K562 (cell line): ENCODE measurements at regions not wholly inside any gene's neighbourhood (a gene's known extent, or its start where the extent isn't known, plus 50 kb on each side); places are given as distances from the start of the nearest gene placed in this dataset.

Experiments used
- ATAC-seq: fragments of 200-7000 bp; cut with Tn5 transposase; 3 replicates; pipeline ENCODE4 v1.9.1; 2020; ENCODE audit warnings: moderate library complexity
- BruUV-seq: library from RNA; stranded (reverse); fragments of 400-500 nt; replicated peaks from 2 replicates; lab custom pipeline; 2021; lab: Mats Ljungman, UMichigan
- CTCF ChIA-PET: fragments of 300-600 bp; formaldehyde crosslinking; extraction: SDS; loops from one replicate; lab custom pipeline; 2021; ENCODE audit warnings: low intra/inter-chr PET ratio; lab: Yijun Ruan, JAX
- POLR2A ChIA-PET: fragments of 300-600, 350-650 bp; sonication (Branson Sonifier 250); formaldehyde crosslinking; extraction: SDS; loops from one replicate; lab custom pipeline; 2021; ENCODE audit warnings: antibody characterized with exemption, inconsistent platforms; lab: Yijun Ruan, JAX
- DNase-seq, 4 experiments: peaks; one replicate each; pipeline versions ENCODE4 v3.0.0 to v3.0.0-alpha.2; 2011 to 2018; ENCODE audit warnings: low spot score in 3 of 4, mixed read lengths in 3 of 4; ENCODE audit errors: extremely low read depth in 1 of 4
- FAIRE-seq: peaks from 2 replicates; lab custom pipeline; 2011; peaks lifted over from hg19 to GRCh38; lab: Jason Lieb, UNC
- H2AFZ ChIP-seq: 2 replicates; pipeline ENCODE4 v1.6.0; 2011; ENCODE audit warnings: low read depth, low read length, control low read depth, inconsistent platforms
- H3K27ac ChIP-seq: fragments of 200-600 bp; 3 replicates; pipeline ENCODE4 v1.8.0; 2011; ENCODE audit warnings: low read depth, mild to moderate bottlenecking, control low read depth, inconsistent platforms, low read length, moderate library complexity, mixed read lengths; ENCODE audit errors: extremely low read depth
- H3K27me3 ChIP-seq, 2 experiments: fragments of 300-600 bp in 1 of 2; 2 replicates in 1 of 2; 3 replicates in 1 of 2; pipeline versions ENCODE4 v1.6.0 to v1.8.0; 2011; ENCODE audit warnings: inconsistent platforms in 2 of 2, low read length in 2 of 2, mild to moderate bottlenecking in 1 of 2, mixed read lengths in 1 of 2, moderate library complexity in 1 of 2; ENCODE audit not compliant: control insufficient read depth in 2 of 2, insufficient read depth in 2 of 2
- H3K36me3 ChIP-seq: fragments of 300-600 bp; 3 replicates; pipeline ENCODE4 v1.8.0; 2011; ENCODE audit warnings: mild to moderate bottlenecking, low read length, inconsistent platforms; ENCODE audit not compliant: control insufficient read depth, insufficient read depth
- H3K4me1 ChIP-seq, 2 experiments: fragments of 200-600 bp in 1 of 2; replicated peaks in 1 of 2; 2 replicates in 1 of 2; 3 replicates in 1 of 2; pipeline versions ENCODE4 v1.5.1 to v1.8.0; 2011; ENCODE audit warnings: inconsistent platforms in 2 of 2, low read length in 2 of 2, mild to moderate bottlenecking in 1 of 2, mixed read lengths in 1 of 2, moderate library complexity in 1 of 2; ENCODE audit not compliant: control insufficient read depth in 2 of 2, insufficient read depth in 2 of 2
- H3K4me2 ChIP-seq: 2 replicates; pipeline ENCODE4 v1.6.1; 2011; ENCODE audit warnings: low read length, control low read depth, inconsistent platforms, mixed read lengths; ENCODE audit not compliant: insufficient read depth
- H3K4me3 ChIP-seq: fragments of 200-600 bp; sonication (generic), shearing (Covaris generic); 2 replicates; pipeline ENCODE4 v1.5.1; 2016; ENCODE audit warnings: control low read depth, inconsistent platforms
- H3K79me2 ChIP-seq: fragments of 200-600 bp; 3 replicates; pipeline ENCODE4 v1.8.0; 2011; ENCODE audit warnings: low read length, inconsistent platforms; ENCODE audit not compliant: control insufficient read depth, insufficient read depth
- H3K9ac ChIP-seq, 2 experiments: 2 replicates each; pipeline versions ENCODE4 v1.6.0 to v1.6.1; 2011; ENCODE audit warnings: low read depth in 2 of 2, low read length in 2 of 2, control low read depth in 1 of 2, inconsistent platforms in 1 of 2, mild to moderate bottlenecking in 1 of 2, mixed read lengths in 1 of 2; ENCODE audit not compliant: insufficient read depth in 1 of 2
- H3K9me1 ChIP-seq: one replicate; pipeline ENCODE4 v1.6.0; 2011; ENCODE audit warnings: inconsistent platforms, mild to moderate bottlenecking, low read length, moderate library complexity; ENCODE audit not compliant: control insufficient read depth, insufficient read depth
- H3K9me3 ChIP-seq: replicated peaks from 2 replicates; pipeline ENCODE4 v1.5.1; 2011; ENCODE audit warnings: low read depth, low read length, inconsistent platforms; ENCODE audit not compliant: control insufficient read depth, insufficient read depth
- H4K20me1 ChIP-seq: replicated peaks from 2 replicates; pipeline ENCODE4 v1.6.1; 2011; ENCODE audit warnings: low read length, inconsistent platforms, mixed read lengths; ENCODE audit not compliant: control insufficient read depth, insufficient read depth
- DIDO1 ChIP-seq: fragments of 450-650 bp; IDR thresholded peaks from 2 replicates; pipeline ENCODE4 v1.6.1; 2016; ENCODE audit warnings: low read depth, missing biosample characterization, missing genetic modification characterization
- MBD2 ChIP-seq: sonication (generic); IDR thresholded peaks from 2 replicates; pipeline ENCODE4 v1.6.1; 2016; ENCODE audit warnings: low read depth, borderline replicate concordance
- NCOA1 ChIP-seq: fragments of 450-650 bp; IDR thresholded peaks from 2 replicates; pipeline ENCODE4 v1.6.1; 2016; ENCODE audit warnings: low read depth
- PURB ChIP-seq: sonication (generic); formaldehyde crosslinking; IDR thresholded peaks from 2 replicates; pipeline ENCODE4 v1.9.0; 2021; ENCODE audit warnings: low read depth, mild to moderate bottlenecking, missing genetic modification reagents
- RBM17 ChIP-seq: fragments of 200-400 bp; formaldehyde crosslinking; IDR thresholded peaks from 2 replicates; pipeline ENCODE4 v1.6.1; 2017; ENCODE audit warnings: low read depth, mild to moderate bottlenecking, low read length, borderline replicate concordance
- SMARCE1 ChIP-seq: fragments of 450-650 bp; IDR thresholded peaks from 2 replicates; pipeline ENCODE4 v1.7.1; 2016; ENCODE audit warnings: mild to moderate bottlenecking
- ZNF140 ChIP-seq: fragments of 250-450 bp; sonication (Bioruptor Pico); IDR thresholded peaks from 2 replicates; pipeline ENCODE4 v1.8.0; 2021; ENCODE audit warnings: moderate library complexity, mild to moderate bottlenecking, inconsistent platforms
- ZNF232 ChIP-seq: sonication (generic); formaldehyde crosslinking; IDR thresholded peaks from 2 replicates; pipeline ENCODE4 v1.8.0; 2022; ENCODE audit warnings: mild to moderate bottlenecking, missing genetic modification reagents
- ZNF696 ChIP-seq: fragments of 250-450 bp; sonication (Bioruptor Pico); conservative IDR thresholded peaks from 2 replicates; pipeline ENCODE4 v1.4.0; 2020; ENCODE audit warnings: mild to moderate bottlenecking, moderate library complexity
- WGBS: fragments of 100-300 bp; shearing (Covaris generic); methylation state at CpG from one replicate; pipeline ENCODE4 v1.1.6; 2016; ENCODE audit warnings: low coverage, mixed read lengths; ENCODE audit not compliant: insufficient coverage; ENCODE audit errors: missing lambda C conversion rate; 5-methylcytosine and 5-hydroxymethylcytosine counted together
- in situ Hi-C: fragments of 300-500 bp; cut with MboI; formaldehyde crosslinking; loops from 4 replicates; pipeline ENCODE4 v1.15.0; 2018; ENCODE audit warnings: inconsistent platforms, mixed read lengths
- intact Hi-C: fragments of 100-400 bp; cut with micrococcal nuclease; formaldehyde crosslinking; loops from 2 replicates; pipeline ENCODE4 v1.14.2; 2022

DNA sequence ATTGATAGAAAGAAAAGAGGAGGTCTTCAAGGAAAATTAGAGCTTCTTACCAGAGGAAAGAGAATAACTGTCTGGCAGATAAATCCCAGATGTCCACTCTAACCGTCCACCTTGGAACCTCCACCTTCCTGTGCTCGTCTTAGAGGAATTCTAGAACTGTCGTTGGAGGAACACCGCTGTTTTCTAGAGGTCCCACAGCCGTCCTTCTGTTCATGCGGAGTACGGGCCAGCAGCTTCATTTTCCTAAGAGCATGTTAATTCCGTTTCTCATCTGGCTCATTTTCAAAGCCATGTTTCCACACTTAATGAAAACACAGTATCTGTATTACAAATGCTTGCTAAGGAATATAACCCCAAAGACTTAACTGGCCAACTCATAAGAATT, 107.9 kb upstream of the ESRRB start:
- Histone ChIP-seq H3K36me3 (peaks cover 32% of the 10 kb centered on the region), H3K79me2 (peaks cover 82% of the 10 kb centered on the region), H3K9me3 (peaks cover 7% of the 10 kb centered on the region), H3K4me3 (no peak overlapping the region), H3K27me3 (no peaks in the 10 kb centered on the region), H3K4me1 (peaks cover 0 to 8% of the 10 kb centered on the region in 2 experiments; a peak in 2 of 5 replicates), H2AFZ (no peak overlapping the region), H3K9ac (no peak overlapping the region), H3K27ac (no peak overlapping the region), H3K4me2 (no peak overlapping the region), H4K20me1 (0 out of 2 replicates have a peak, but pooled peaks cover 3% of the 10 kb centered on the region), H3K9me1 (no peaks in the 10 kb centered on the region)
- in situ Hi-C loops = no loop called here
- FAIRE-seq (no peak), DNase-seq (no peak), ATAC-seq (no peak)
- CTCF ChIA-PET = no interaction called here
- intact Hi-C loops = no loop called here
- POLR2A ChIA-PET = interaction anchor here (0.6 kb wide), 1 partner anchor 1296 kb away, joined by 3 read pairs; no protein-coding TSS in a partner anchor
- 80% methylated on average over 7 of the region's 8 CpGs for WGBS
- TF ChIP-seq RBM17 = no peak
- BruUV-seq = no TSS peak

DNA sequence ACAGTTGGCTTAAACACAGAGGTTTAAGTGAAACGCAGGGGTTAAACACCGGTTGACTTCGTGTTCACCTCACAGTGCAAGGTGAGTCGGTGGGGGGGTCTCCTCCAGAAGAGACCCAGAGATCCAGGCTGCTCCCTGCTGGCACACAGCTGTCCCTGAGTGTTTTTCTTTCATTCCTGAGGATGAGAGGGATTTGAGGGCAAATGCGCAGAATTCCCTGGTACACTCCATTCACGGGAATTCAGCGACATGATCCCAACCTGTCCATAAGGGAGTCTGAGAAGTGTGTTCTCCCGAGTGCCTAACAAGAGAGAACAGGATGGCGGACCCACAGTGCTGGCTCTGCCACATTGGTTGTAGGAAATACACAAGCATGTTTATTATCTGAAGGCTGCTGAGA, 107.2 kb upstream of the ESRRB start:
- Histone ChIP-seq H3K4me1 (peaks cover 0 to 8% of the 10 kb centered on the region in 2 experiments; a peak in 2 of 5 replicates), H3K79me2 (peaks cover 81% of the 10 kb centered on the region), H3K9me3 (peaks cover 7% of the 10 kb centered on the region), H3K36me3 (peaks cover 25% of the 10 kb centered on the region), H3K4me2 (no peak overlapping the region), H3K4me3 (no peak overlapping the region), H4K20me1 (0 out of 2 replicates have a peak, but pooled peaks cover 3% of the 10 kb centered on the region), H3K27ac (no peak overlapping the region), H3K27me3 (no peaks in the 10 kb centered on the region), H3K9me1 (no peaks in the 10 kb centered on the region), H3K9ac (no peak overlapping the region), H2AFZ (no peak overlapping the region)
- ChIA-PET POLR2A (interaction anchor here (0.6 kb wide), 1 partner anchor 1296 kb away, joined by 3 read pairs; no protein-coding TSS in a partner anchor), CTCF (no interaction called here)
- ATAC-seq (no peak), DNase-seq (no peak), FAIRE-seq (no peak)
- in situ Hi-C loops = no loop called here
- BruUV-seq = no TSS peak
- no peak for TF ChIP-seq DIDO1 (tag)
- TF ChIP-seq NCOA1 = no peak
- TF ChIP-seq ZNF140 = no peak
- no peak for TF ChIP-seq SMARCE1
- TF ChIP-seq ZNF232 (CRISPR knock-in tag) = no peak
- no peak for TF ChIP-seq ZNF696 (CRISPR knock-in tag)
- no peak for TF ChIP-seq PURB
- TF ChIP-seq MBD2 = no peak
- WGBS = 93% methylated on average over 9 of the region's 9 CpGs
- intact Hi-C loops = no loop called here
